Large intestine (tissue), 3 donors: ENCODE measurements at regions not wholly inside any gene's neighbourhood (a gene's known extent, or its start where the extent isn't known, plus 50 kb on each side); places are given as distances from the start of the nearest gene placed in this dataset.

Experiments
- DNase-seq, 2 donors: peaks; one replicate each; pipeline versions ENCODE4 v3.0.0 to v3.0.0-alpha.2; 2013
- H3K27ac ChIP-seq: one replicate; pipeline ENCODE4 v1.5.1; 2013; ENCODE audit warnings: low read length
- H3K27me3 ChIP-seq: 2 replicates; pipeline ENCODE4 v1.6.1; 2013; ENCODE audit warnings: low read length; ENCODE audit not compliant: control insufficient read depth, insufficient read depth
- H3K36me3 ChIP-seq: 2 replicates; pipeline ENCODE4 v1.6.1; 2013; ENCODE audit warnings: low read length; ENCODE audit not compliant: control insufficient read depth, insufficient read depth
- H3K4me1 ChIP-seq: one replicate; pipeline ENCODE4 v1.6.1; 2013; ENCODE audit warnings: low read length; ENCODE audit not compliant: control insufficient read depth, insufficient read depth
- H3K4me3 ChIP-seq: one replicate; pipeline ENCODE4 v1.5.1; 2013; ENCODE audit warnings: low read length
- H3K9me3 ChIP-seq: one replicate; pipeline ENCODE4 v1.6.1; 2013; ENCODE audit warnings: mild to moderate bottlenecking, low read depth, low read length, moderate library complexity; ENCODE audit not compliant: control insufficient read depth
- WGBS: methylation state at CpG from one replicate; pipeline ENCODE4 v1.1.5; 2013; ENCODE audit warnings: low lambda C conversion rate; ENCODE audit not compliant: insufficient coverage; 5-methylcytosine and 5-hydroxymethylcytosine counted together

DNA sequence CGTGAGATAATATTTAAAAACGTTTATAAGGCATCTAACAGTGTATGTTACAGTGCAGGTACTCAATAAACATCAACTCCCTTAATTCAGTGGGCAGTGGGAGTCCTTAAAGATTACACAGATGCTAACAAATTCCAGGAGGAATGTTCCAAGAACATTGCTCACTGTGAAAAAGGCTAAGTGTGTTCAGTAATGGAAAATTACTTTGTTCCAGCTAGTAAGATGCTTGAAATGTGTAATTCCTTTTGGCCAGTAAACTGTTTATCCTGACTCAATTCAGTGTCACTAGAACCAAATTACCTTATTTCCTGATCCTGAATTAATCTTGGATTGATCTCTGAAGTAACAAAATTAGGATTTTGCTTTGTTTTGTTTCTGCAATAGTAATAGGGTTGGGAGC, 54.2 kb upstream of the SEMA6D start:
- H3K4me3 ChIP-seq = no peak overlapping the region
- H3K9me3 ChIP-seq = no peaks in the 10 kb centered on the region
- no peaks in the 10 kb centered on the region for H3K4me1 ChIP-seq
- H3K36me3 ChIP-seq = no peaks in the 10 kb centered on the region
- no peaks in the 10 kb centered on the region for H3K27me3 ChIP-seq
- 75% methylated on average over 2 of the region's 2 CpGs for WGBS
- no peak for DNase-seq
- H3K27ac ChIP-seq = no peak overlapping the region
